ENCODE measurements at regions not wholly inside any gene's neighbourhood (a gene's known extent, or its start where the extent isn't known, plus 50 kb on each side); places are given as distances from the start of the nearest gene placed in this dataset.

DNA sequence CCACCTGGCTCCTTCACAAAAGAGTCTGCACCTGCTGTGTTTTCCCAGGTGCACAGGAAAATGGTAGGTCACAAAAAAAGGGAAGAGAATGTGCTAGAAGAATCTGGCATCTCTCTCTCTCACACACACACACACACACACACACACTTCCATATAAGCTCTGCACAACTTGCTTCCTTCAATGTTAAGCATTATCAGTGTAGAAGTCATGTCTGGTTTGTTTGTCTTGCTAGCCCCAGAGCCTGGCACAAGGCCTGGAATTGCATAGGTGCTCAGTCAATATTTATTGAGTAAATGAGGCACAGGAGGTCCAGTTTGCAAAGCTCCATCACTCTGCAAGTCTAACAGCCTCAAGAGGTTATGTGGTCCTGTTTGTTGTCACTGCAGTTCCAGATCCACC is 867.3 kb upstream of the AUTS2 start:
- intact Hi-C loops (cut with DNase I; ENCODE audit: low total_unique reads) (no loop called here), in situ Hi-C loops (cut with MboI; ENCODE audit: low sequenced_read_pairs in 4 of 4) (no loop called here)
- H3K9me3 ChIP-seq, result no peaks in the 10 kb centered on the region
- H3K4me1 ChIP-seq, result peaks cover 0 to 8% of the 10 kb centered on the region in 2 donors
- no peak for DNase-seq
- no peak for ATAC-seq
- TF ChIP-seq, protein P1, sequence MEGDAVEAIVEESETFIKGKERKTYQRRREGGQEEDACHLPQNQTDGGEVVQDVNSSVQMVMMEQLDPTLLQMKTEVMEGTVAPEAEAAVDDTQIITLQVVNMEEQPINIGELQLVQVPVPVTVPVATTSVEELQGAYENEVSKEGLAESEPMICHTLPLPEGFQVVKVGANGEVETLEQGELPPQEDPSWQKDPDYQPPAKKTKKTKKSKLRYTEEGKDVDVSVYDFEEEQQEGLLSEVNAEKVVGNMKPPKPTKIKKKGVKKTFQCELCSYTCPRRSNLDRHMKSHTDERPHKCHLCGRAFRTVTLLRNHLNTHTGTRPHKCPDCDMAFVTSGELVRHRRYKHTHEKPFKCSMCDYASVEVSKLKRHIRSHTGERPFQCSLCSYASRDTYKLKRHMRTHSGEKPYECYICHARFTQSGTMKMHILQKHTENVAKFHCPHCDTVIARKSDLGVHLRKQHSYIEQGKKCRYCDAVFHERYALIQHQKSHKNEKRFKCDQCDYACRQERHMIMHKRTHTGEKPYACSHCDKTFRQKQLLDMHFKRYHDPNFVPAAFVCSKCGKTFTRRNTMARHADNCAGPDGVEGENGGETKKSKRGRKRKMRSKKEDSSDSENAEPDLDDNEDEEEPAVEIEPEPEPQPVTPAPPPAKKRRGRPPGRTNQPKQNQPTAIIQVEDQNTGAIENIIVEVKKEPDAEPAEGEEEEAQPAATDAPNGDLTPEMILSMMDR (IDR thresholded peaks at IDR 0.05 in 4 of 5, conservative IDR thresholded peaks at IDR 0.05 in 1 of 5), result no peak
- no peak for TF ChIP-seq POLR2A (IDR thresholded peaks at IDR 0.05)
- H3K27ac ChIP-seq, result no peak overlapping the region
- no peak overlapping the region for H3K4me3 ChIP-seq
- H3K27me3 ChIP-seq, result no peaks in the 10 kb centered on the region
- H3K36me3 ChIP-seq, result no peaks in the 10 kb centered on the region

DNA sequence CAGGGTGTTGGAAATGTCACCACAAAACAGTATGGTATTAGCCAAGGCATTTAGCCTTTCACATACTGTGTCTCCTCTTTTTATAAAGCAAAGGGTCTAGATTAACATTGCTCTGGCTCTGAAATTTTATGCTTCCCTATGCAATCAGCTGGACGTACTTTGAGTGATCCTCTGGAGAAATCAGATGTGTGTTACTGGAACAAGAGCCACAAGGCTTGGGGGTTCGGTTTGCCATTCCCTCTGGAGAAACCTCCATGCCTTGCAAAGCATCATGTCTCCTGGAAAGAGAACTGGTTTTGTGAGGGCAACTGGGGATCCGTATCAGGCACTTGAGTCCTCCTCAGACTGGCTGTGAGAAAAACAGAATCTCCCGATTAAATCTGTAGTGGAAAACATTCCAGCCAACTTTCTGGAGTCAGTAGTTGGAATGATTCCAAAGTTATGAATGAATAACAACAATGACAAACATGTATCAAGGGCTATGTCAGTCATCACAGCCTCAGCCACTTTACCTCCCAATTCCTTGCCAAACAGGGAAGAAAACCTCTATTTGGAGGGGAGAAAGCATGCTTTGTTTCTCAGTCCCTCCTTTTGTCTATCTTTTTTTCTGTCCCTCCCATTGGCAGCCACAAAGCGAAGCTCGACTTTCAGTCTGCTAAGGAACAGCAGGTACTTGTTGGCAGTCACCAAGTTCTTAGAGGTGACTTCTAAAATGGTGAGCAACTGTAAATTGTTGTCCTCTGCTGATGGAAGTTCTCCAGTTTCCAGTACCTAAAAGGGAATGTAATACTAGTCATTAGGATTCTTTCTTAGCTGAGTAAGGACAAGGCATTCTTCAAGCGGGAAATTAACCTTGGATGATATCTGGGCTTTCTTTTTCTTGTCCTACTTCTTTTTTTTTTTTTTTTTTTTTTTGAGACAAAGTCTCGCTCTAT is 864.8 kb upstream of the AUTS2 start:
- no peaks in the 10 kb centered on the region for H3K36me3 ChIP-seq
- no peak for TF ChIP-seq POLR2A (IDR thresholded peaks at IDR 0.05)
- TF ChIP-seq, protein P1 (IDR thresholded peaks at IDR 0.05 in 4 of 5, conservative IDR thresholded peaks at IDR 0.05 in 1 of 5), result no peak
- H3K4me3 ChIP-seq, result no peak overlapping the region
- H3K4me1 ChIP-seq, result peaks cover 0 to 8% of the 10 kb centered on the region in 2 donors
- H3K27me3 ChIP-seq, result no peaks in the 10 kb centered on the region
- in situ Hi-C loops (cut with MboI; ENCODE audit: low sequenced_read_pairs in 4 of 4), result no loop called here
- ATAC-seq (peak in 1 of 2 donors; percentile 98), DNase-seq (no peak)
- intact Hi-C loops (cut with DNase I; ENCODE audit: low total_unique reads), result no loop called here
- H3K27ac ChIP-seq, result peak overlapping the region in 1 of 4 donors; percentile 10
- H3K9me3 ChIP-seq, result no peaks in the 10 kb centered on the region

DNA sequence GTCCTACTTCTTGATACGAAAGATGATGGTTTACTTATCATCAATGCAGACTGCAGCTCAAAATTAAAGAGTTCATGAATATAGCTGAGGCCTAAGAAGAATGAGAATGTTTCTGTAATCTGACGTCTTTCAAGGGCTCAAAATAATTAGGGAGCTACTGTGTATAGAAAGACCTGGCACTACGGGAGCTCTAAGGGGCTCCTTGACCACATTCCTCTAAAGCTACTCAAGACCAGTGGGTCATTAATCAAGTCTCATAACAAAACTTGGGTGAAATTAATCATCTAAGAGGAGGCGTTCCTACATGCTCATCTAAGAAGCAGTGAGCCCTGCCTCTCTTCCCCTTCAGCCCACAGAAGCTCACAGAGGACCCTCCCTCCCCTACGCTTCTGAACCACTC is 863.8 kb upstream of the AUTS2 start:
- H3K4me1 ChIP-seq, result peaks cover 0 to 8% of the 10 kb centered on the region in 2 donors
- in situ Hi-C loops (cut with MboI; ENCODE audit: low sequenced_read_pairs in 4 of 4), result no loop called here
- no peak for ATAC-seq
- no peaks in the 10 kb centered on the region for H3K27me3 ChIP-seq
- no peaks in the 10 kb centered on the region for H3K9me3 ChIP-seq
- intact Hi-C loops (cut with DNase I; ENCODE audit: low total_unique reads), result no loop called here
- TF ChIP-seq, protein P1 (IDR thresholded peaks at IDR 0.05 in 4 of 5, conservative IDR thresholded peaks at IDR 0.05 in 1 of 5), result no peak
- TF ChIP-seq POLR2A (IDR thresholded peaks at IDR 0.05), result no peak
- H3K27ac ChIP-seq, result no peak overlapping the region
- H3K36me3 ChIP-seq, result no peaks in the 10 kb centered on the region
- no peak overlapping the region for H3K4me3 ChIP-seq
- no peak for DNase-seq

DNA sequence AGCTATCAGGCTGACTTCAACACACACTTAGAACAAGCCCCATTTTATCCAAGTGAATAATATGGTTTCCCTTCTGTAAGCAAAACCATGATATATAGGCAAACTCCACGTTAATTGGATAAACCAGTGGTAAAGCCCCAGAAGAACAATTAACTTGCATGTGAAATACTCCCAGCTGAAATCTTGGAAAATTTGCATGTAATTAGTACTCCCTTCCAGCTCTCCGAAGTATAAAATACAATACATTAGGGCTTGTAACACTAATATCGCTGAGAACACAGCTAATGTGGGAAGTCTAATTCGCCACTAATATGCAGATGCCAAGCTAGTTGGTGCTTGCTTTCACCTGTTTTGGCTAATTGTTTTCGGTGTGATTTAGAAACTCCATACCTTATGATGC is 859.0 kb upstream of the AUTS2 start:
- no peaks in the 10 kb centered on the region for H3K27me3 ChIP-seq
- in situ Hi-C loops (cut with MboI; ENCODE audit: low sequenced_read_pairs in 4 of 4) (no loop called here), intact Hi-C loops (cut with DNase I; ENCODE audit: low total_unique reads) (no loop called here)
- H3K4me1 ChIP-seq, result no peaks in the 10 kb centered on the region
- H3K4me3 ChIP-seq, result no peak overlapping the region
- no peaks in the 10 kb centered on the region for H3K9me3 ChIP-seq
- H3K27ac ChIP-seq, result no peak overlapping the region
- DNase-seq (no peak), ATAC-seq (no peak)
- TF ChIP-seq, protein P1 (IDR thresholded peaks at IDR 0.05 in 4 of 5, conservative IDR thresholded peaks at IDR 0.05 in 1 of 5), result no peak
- TF ChIP-seq POLR2A (IDR thresholded peaks at IDR 0.05), result no peak
- H3K36me3 ChIP-seq, result no peaks in the 10 kb centered on the region

All from gastrocnemius medialis (tissue), 4 donors.